Body of pancreas (tissue), 4 donors: ENCODE measurements at regions not wholly inside any gene's neighbourhood (a gene's known extent, or its start where the extent isn't known, plus 50 kb on each side); places are given as distances from the start of the nearest gene placed in this dataset.

Experiments
- ATAC-seq: fragments of 150-250 bp; one replicate; pipeline ENCODE4 v1.9.1; 2016
- DNase-seq, 4 donors: peaks; one replicate each; pipeline ENCODE4 v3.0.0-alpha.2; 2019
- H3K27ac ChIP-seq, 4 donors: fragments of 200-600 bp; sonication (generic); 1 replicate in 3 of 4; 2 replicates in 1 of 4; pipeline versions ENCODE4 v1.5.1 to v1.6.1; 2016 to 2019; ENCODE audit warnings: mild to moderate bottlenecking in 1 of 4, mixed read lengths in 1 of 4, moderate library complexity in 1 of 4
- H3K27me3 ChIP-seq, 2 donors: fragments of 200-600 bp; sonication (generic); one replicate each; pipeline ENCODE4 v1.6.0; 2016; ENCODE audit warnings: mild to moderate bottlenecking in 1 of 2
- H3K36me3 ChIP-seq, 2 donors: fragments of 200-600 bp; sonication (generic); replicated peaks in 1 of 2; 2 replicates each; pipeline ENCODE4 v1.5.1; 2016; ENCODE audit warnings: low read depth in 2 of 2; ENCODE audit not compliant: insufficient read depth in 1 of 2
- H3K4me1 ChIP-seq: fragments of 200-600 bp; sonication (generic); one replicate; pipeline ENCODE4 v1.6.0; 2016
- H3K4me3 ChIP-seq, 2 donors: fragments of 200-600 bp; sonication (generic); 1 replicate in 1 of 2; 2 replicates in 1 of 2; pipeline ENCODE4 v1.5.1; 2016 to 2019
- H3K9me3 ChIP-seq, 3 donors: fragments of 200-600 bp; sonication (generic); 1 replicate in 2 of 3; 2 replicates in 1 of 3; pipeline ENCODE4 v1.5.1; 2016
- POLR2A ChIP-seq, 3 donors: fragments of 450-650 bp; IDR thresholded peaks; one replicate each; pipeline ENCODE4 v1.6.1; 2016; ENCODE audit warnings: antibody characterized with exemption in 3 of 3, mild to moderate bottlenecking in 2 of 3
- WGBS, 2 donors: methylation state at CpG; one replicate each; pipeline ENCODE4 v1.1.5; 2017; 5-methylcytosine and 5-hydroxymethylcytosine counted together
- intact Hi-C: fragments of 100-400 bp; cut with DNase I; formaldehyde crosslinking; loops from one replicate; pipeline ENCODE4 v1.15.1; 2023
- TF ChIP-seq, protein P1 (sequence below), 7 experiments: fragments of 450-650 bp in 4 of 7; fragments of 200-600 bp in 3 of 7; sonication (generic) in 3 of 7; IDR thresholded peaks; one replicate each; pipeline ENCODE4 v1.5.1; 2016 to 2019; ENCODE audit warnings: antibody characterized with exemption in 7 of 7

GRCh38 chr9:102461156-102461819, 533.8 kb upstream of the CYLC2 start:
- no peaks in the 10 kb centered on the region for H3K9me3 ChIP-seq
- 86 to 93% methylated on average over 2 of the region's 2 CpGs for WGBS, 2 donors
- no peak overlapping the region for H3K27ac ChIP-seq
- H3K27me3 ChIP-seq: no peaks in the 10 kb centered on the region
- no peaks in the 10 kb centered on the region for H3K4me1 ChIP-seq
- ATAC-seq (no peak), DNase-seq (no peak)
- TF ChIP-seq, protein P1, sequence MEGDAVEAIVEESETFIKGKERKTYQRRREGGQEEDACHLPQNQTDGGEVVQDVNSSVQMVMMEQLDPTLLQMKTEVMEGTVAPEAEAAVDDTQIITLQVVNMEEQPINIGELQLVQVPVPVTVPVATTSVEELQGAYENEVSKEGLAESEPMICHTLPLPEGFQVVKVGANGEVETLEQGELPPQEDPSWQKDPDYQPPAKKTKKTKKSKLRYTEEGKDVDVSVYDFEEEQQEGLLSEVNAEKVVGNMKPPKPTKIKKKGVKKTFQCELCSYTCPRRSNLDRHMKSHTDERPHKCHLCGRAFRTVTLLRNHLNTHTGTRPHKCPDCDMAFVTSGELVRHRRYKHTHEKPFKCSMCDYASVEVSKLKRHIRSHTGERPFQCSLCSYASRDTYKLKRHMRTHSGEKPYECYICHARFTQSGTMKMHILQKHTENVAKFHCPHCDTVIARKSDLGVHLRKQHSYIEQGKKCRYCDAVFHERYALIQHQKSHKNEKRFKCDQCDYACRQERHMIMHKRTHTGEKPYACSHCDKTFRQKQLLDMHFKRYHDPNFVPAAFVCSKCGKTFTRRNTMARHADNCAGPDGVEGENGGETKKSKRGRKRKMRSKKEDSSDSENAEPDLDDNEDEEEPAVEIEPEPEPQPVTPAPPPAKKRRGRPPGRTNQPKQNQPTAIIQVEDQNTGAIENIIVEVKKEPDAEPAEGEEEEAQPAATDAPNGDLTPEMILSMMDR (IDR thresholded peaks at IDR 0.05): no peak
- no peak for TF ChIP-seq POLR2A (IDR thresholded peaks at IDR 0.05)
- intact Hi-C loops: no loop called here
- H3K36me3 ChIP-seq: no peaks in the 10 kb centered on the region
- H3K4me3 ChIP-seq: no peak overlapping the region

- no peak for DNase-seq
- Histone ChIP-seq H3K9me3 (no peaks in the 10 kb centered on the region), H3K27me3 (no peaks in the 10 kb centered on the region), H3K27ac (no peak overlapping the region), H3K36me3 (no peaks in the 10 kb centered on the region), H3K4me1 (no peaks in the 10 kb centered on the region), H3K4me3 (no peak overlapping the region)
- intact Hi-C loops: no loop called here
- no peak for ATAC-seq
- TF ChIP-seq, protein P1 (IDR thresholded peaks at IDR 0.05): no peak
- no peak for TF ChIP-seq POLR2A (IDR thresholded peaks at IDR 0.05)
- 38 to 40% methylated on average over 1 of the region's 1 CpG for WGBS, 2 donors
These were observed 535.3 kb upstream of the CYLC2 start for GRCh38 chr9:102459828-102460227.

DNA sequence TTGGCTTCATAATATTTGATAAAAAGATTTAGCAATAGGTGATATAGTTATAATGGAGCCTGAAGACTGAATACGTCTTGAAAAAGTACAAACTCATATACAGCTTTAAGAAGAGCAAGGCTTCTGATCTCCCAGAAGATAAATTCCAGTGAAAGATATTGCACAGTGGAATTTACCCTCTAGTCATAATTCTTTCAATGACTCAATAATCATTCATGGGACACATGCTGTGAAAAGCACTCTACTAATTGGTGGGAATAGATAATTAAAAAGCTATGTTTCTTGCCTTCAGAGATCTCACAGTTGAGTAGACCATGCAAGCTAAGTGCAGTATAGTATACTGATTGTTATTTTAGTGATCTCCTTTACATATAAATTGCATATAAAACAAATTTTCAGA, 538.6 kb upstream of the CYLC2 start:
- no peak overlapping the region for H3K27ac ChIP-seq
- no peaks in the 10 kb centered on the region for H3K4me1 ChIP-seq
- H3K27me3 ChIP-seq: no peaks in the 10 kb centered on the region
- H3K9me3 ChIP-seq: no peaks in the 10 kb centered on the region
- no peak for TF ChIP-seq POLR2A (IDR thresholded peaks at IDR 0.05)
- TF ChIP-seq, protein P1 (IDR thresholded peaks at IDR 0.05): no peak
- no peaks in the 10 kb centered on the region for H3K36me3 ChIP-seq
- DNase-seq (no peak), ATAC-seq (no peak)
- no peak overlapping the region for H3K4me3 ChIP-seq
- intact Hi-C loops: no loop called here
- WGBS, 2 donors: 58 to 68% methylated on average over 1 of the region's 1 CpG

GRCh38 chr9:102445906-102446305, 549.2 kb upstream of the CYLC2 start:
- ATAC-seq (no peak), DNase-seq (no peak)
- TF ChIP-seq, protein P1 (IDR thresholded peaks at IDR 0.05): no peak
- TF ChIP-seq POLR2A (IDR thresholded peaks at IDR 0.05): no peak
- WGBS, 2 donors: 57 to 69% methylated on average over 1 of the region's 1 CpG
- intact Hi-C loops: no loop called here
- Histone ChIP-seq H3K36me3 (no peaks in the 10 kb centered on the region), H3K4me1 (no peaks in the 10 kb centered on the region), H3K27ac (no peak overlapping the region), H3K27me3 (no peaks in the 10 kb centered on the region), H3K9me3 (no peaks in the 10 kb centered on the region), H3K4me3 (no peak overlapping the region)

GRCh38 chr9:102445181-102445747, 549.9 kb upstream of the CYLC2 start:
- DNase-seq (no peak), ATAC-seq (no peak)
- TF ChIP-seq, protein P1 (IDR thresholded peaks at IDR 0.05): no peak
- no peak for TF ChIP-seq POLR2A (IDR thresholded peaks at IDR 0.05)
- Histone ChIP-seq H3K27me3 (no peaks in the 10 kb centered on the region), H3K9me3 (no peaks in the 10 kb centered on the region), H3K36me3 (no peaks in the 10 kb centered on the region), H3K4me3 (no peak overlapping the region), H3K27ac (no peak overlapping the region), H3K4me1 (no peaks in the 10 kb centered on the region)
- intact Hi-C loops: no loop called here
- 63 to 80% methylated on average over 1 of the region's 1 CpG for WGBS, 2 donors
